H1 (cell line): ENCODE measurements at regions not wholly inside any gene's neighbourhood (a gene's known extent, or its start where the extent isn't known, plus 50 kb on each side); places are given as distances from the start of the nearest gene placed in this dataset.

Experiments used
- CHD7 ChIP-seq: fragments of 300-600 bp; sonication (generic); IDR thresholded peaks from 2 replicates; pipeline ENCODE4 v1.7.1; 2012; ENCODE audit warnings: low read length, moderate library complexity, mild to moderate bottlenecking, inconsistent platforms; ENCODE audit not compliant: insufficient replicate concordance
- MAX ChIP-seq: IDR thresholded peaks from 2 replicates; pipeline ENCODE4 v1.6.1; 2012; ENCODE audit warnings: inconsistent platforms
- POLR2A ChIP-seq, 2 experiments: IDR thresholded peaks; 1 replicate in 1 of 2; 2 replicates in 1 of 2; pipeline ENCODE4 v1.6.1; 2011; ENCODE audit warnings: low read depth in 2 of 2, low read length in 2 of 2, mild to moderate bottlenecking in 2 of 2; ENCODE audit errors: control extremely low read depth in 1 of 2
- SAP30 ChIP-seq: fragments of 300-600 bp; sonication (generic); IDR thresholded peaks from 2 replicates; pipeline ENCODE4 v1.7.1; 2012; ENCODE audit warnings: low read length, moderate library complexity, mild to moderate bottlenecking, inconsistent platforms; ENCODE audit not compliant: insufficient read depth, insufficient replicate concordance

GRCh38 chr21:38171723-38172344, 85.0 kb upstream of the KCNJ15 start (continued):
- TF ChIP-seq SAP30 (no peak), POLR2A (IDR thresholded peaks at IDR 0.05; ENCODE audit: control extremely low read depth in 1 of 2, low read depth in 2 of 2, low read length in 2 of 2) (peak in 1 of 2 experiments; percentile 50; a peak in 1 of 3 replicates), CHD7 (peak; percentile 72), MAX (no peak)
